ENCODE measurements at regions not wholly inside any gene's neighbourhood (a gene's known extent, or its start where the extent isn't known, plus 50 kb on each side); places are given as distances from the start of the nearest gene placed in this dataset.

DNA sequence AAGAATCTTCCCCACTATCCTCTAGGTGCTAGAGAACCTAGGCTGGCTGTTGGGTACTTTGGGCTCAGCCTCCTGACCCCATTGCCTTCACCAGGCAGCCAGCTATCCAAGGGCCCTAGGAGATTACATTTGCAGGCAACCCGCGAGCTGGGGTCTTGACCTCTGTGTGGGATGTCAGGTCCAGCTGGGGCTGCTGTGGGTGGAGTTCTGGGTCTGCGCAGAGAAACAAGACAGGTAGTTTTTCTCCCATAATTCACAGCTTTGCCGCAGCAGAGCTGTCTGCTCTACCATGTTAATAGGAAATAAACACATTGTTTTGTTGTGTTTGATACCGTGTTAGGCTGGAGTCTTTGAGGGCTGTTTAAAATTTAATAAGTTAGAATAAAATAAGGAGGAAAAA, 142.8 kb upstream of the PLET1 start:
- DNase-seq = no peak

- DNase-seq = no peak
Measured at GRCh38 chr11:112404112-112404511, 143.5 kb upstream of the PLET1 start.

GRCh38 chr11:112408517-112408916, 147.9 kb upstream of the PLET1 start:
- no peak for DNase-seq

- no peak for DNase-seq
Measured at GRCh38 chr11:112410325-112410724, 149.7 kb upstream of the PLET1 start.

- no peak for DNase-seq
Measured at GRCh38 chr11:112412383-112412782, 151.7 kb upstream of the PLET1 start.

GRCh38 chr11:112417339-112417738, 156.7 kb upstream of the PLET1 start:
- DNase-seq = no peak

DNA sequence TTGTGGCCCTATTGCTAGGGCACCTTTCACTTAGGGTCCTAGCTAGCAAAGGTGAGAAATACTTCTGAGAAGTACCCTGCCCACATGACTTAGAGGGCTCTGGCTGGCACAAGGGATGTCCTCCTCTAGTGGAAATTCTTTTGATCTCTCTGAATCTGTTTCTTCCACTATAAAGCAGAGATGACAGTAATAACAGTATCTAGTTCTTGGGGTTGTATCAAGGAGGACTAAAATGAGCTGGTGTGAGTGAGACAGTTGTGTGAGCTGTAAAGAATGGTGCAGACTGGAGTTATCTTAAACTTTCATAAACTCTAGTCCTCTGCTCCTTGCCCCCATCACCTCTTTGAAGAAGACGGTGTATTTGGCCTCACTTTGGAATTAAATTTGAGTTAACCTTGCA, 157.8 kb upstream of the PLET1 start:
- no peak for DNase-seq

DNA sequence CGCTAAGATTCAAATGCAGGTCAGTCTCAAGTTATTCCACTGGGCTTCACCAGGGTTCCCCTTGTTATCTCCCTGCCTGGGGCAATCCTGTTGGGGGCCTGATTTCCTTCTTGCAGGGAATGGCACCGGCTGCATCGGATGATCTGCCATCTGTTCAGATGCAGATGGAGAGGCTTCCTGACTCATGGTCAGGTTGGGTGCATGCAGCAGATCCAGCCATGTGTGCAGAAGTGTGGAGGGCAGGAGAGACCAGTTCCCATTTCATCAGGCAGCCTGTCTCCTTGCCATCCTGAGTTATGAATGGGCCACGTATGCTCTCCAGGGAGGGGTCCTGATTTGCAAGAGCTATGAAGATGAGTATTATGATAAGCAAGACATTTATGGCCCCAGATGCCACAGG, 161.2 kb upstream of the PLET1 start:
- no peak for DNase-seq

DNA sequence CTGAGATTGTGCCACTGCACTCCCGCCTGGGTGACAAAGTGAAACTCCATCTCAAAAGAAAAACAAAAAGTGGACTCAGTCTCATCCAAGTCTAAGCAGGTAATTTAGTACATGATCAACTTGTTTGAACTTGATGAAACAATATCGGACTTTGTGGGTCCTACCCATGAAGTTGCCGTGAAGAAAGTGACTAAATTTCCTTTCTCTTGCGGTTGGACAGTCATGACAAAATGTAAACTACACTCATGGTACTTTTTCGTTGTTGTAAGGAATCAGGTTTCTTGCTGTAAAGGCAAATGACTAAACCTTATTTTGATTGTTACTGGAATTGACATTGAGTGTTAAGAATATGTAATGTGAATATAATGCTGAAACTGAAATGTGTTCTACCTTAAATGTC, 164.5 kb upstream of the PLET1 start:
- DNase-seq = no peak

GRCh38 chr11:112437096-112437495, 176.4 kb upstream of the PLET1 start:
- no peak for DNase-seq

- DNase-seq = no peak
Measured at GRCh38 chr11:112439614-112440013, 179.0 kb upstream of the PLET1 start.

DNA sequence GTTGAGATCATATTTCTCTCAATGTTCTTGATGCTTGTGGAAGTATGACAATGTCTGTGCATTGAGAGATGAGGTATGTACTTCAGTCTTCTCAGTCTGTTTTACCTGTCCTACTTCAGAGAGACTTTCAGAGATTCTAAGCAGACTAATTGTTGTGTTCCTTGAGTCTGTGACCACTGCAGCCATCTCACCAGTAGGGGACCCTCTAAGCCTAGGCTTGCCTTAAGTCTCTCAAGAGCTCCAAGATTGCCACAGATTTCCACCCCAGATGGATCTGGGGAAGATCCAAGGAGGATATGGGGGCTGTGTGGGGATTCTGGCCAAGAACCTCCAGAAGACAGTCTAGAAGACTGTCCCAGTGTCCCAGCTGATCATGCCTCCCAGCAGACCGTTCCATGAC, 179.9 kb upstream of the PLET1 start:
- DNase-seq = no peak

- DNase-seq = no peak
Measured at GRCh38 chr11:112448168-112448567, 187.5 kb upstream of the PLET1 start.

- no peak for DNase-seq
Measured at GRCh38 chr11:112448806-112449205, 188.1 kb upstream of the PLET1 start.

GRCh38 chr11:112451250-112451649, 190.6 kb upstream of the PLET1 start:
- no peak for DNase-seq

GRCh38 chr11:112453601-112454577, 193.2 kb upstream of the PLET1 start:
- peak; percentile 75 for DNase-seq

DNA sequence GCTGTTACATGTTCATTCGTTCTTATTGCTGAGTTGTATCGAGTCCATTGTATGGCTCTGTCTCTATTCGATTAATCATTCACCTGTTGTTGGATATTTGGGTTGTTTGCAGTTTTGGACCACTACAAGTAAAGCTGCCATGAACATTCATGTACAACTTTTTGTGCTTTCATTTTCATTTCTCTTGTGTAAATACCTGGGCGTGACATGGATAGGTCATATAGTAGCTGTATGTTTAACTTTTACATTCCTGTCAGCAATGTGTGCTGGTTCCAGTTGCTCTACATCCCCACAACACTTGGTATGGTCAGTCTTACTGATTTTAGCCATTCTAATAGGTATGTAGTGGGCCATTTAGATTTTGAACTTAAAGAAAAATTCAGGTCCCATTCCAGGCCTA, 194.2 kb upstream of the PLET1 start:
- DNase-seq = no peak

DNA sequence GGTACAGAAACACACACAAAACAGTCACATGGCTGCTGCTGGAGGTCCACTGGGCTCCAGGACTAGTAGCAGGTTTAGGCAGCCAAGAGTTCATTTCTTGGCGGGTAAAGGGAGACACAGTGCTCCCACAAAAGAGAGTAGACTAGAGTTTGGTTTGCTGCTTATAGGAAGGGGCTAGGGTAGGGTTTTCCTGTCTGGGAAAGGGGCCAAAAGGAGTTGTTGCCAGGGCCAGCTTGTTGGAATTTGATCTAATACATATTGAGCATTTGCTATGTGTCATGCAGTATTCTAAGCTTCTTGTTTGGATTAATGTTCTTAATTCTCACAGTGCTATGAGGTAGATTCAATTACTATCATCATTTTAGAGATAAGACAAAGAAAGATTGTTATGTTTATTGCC, 195.1 kb upstream of the PLET1 start:
- no peak for DNase-seq

DNA sequence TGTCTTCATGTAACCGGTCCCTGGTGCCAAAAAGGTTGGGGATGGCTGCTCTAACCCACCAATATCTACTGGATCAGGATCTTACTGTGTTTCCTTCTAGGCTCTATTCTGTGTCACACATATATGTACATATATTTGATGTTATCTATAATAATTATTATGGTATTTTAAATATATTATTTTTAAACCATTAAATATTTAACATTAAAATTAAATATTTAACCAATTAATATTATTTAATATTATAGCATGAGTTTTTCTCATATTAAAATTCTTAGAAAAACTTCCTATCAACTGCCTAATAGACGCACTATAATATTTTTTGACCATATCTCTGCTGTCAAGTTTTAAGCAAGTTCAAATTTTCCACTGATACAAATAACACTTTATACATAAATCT, 196.9 kb upstream of the PLET1 start:
- DNase-seq = no peak

DNA sequence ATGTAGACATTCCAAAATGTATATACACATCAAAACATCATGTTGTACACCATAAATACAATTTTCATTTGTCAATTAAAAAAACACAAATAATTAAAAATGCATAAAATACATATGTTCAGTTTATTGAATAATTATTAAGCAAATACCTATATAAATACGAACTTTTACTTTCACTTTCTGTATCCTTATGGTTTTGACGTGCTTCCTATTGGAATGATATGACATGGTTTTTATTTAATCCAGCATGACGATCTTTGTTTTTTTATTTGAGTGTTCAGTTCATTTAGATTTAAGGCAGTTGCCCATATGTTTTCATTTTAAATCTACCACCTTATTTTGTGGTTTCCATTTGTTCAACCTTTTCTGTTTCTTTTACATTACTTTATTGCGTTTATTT, 198.3 kb upstream of the PLET1 start:
- DNase-seq = no peak

DNA sequence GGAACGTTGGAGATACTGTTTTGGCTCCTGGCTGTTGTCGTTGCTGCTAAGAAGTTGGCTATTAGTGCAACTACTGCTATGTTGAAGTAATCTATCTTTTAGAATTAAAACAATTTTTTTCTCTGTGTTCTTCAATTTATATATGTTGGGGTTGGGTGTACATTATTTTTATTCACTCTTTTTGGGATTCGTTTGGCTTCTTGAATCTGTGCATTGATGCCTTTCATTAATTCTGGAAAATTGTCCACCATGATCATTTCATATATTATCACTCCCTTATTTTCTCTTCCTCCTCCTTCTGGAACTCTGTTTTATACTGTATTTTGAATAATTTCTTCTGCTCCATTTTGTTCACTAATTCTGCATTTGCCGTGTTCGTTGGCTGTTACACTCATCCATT, 199.5 kb upstream of the PLET1 start:
- no peak for DNase-seq

DNA sequence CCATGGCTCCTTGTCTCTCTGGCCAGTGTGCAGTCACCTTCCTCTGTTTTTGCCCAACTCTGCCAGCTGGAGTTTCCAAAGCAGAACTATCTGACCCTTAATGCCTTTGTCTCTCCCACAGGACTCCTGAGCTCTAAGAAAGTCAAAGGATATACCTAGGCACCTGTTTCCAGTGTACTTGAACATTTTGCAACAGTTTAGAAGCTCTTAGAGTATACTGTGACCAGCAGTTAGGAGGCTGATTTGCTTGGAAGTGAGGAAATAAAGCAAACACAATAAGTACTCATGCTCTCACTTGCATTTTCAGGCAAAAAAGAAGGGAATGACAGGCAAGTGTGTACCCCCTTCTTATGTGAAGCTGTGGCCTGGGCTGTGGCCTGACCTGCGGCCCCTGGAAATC, 204.3 kb upstream of the PLET1 start:
- DNase-seq = no peak

GRCh38 chr11:112465433-112466024, 204.9 kb upstream of the PLET1 start:
- no peak for DNase-seq

DNA sequence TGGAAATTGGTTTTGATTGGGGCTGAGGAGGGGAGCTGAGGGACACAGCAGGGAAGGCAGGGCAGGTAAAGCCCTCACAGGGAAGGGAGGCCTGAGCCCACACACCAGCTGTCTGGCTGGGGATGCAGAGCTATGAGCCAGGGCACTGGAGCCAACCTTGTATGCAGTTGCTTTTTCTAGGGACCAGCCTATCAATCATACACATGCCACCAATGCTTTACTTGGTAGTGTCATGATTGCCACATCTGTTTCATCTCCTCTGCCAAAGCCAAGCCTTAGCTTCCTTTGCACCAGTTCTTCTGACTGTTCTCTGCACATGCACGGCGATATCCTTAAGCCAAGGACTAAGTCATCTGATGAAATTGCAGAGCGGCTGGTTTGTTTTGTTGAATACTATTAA, 207.1 kb upstream of the PLET1 start:
- DNase-seq = no peak

DNA sequence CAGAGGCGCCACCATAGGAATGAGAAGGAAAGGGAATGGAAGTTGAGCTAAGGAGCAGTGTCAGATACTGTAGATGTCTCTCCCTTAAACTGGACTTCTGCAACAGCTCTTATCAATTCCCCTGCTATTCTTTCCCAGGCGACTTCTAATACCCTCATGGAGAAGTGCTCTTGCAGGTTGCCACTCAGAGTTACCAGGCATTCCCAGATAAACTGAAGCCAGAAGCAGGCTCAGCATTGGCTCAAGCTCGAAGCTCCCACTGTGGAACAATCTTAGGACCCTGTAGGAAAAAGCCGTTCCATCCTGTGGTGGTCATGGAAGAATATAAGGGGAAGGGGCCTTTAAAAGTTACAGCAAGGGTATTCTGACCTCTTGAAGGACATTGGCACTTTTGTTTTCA, 208.7 kb upstream of the PLET1 start:
- DNase-seq = no peak
